BE2C (cell line): ENCODE measurements at regions not wholly inside any gene's neighbourhood (a gene's known extent, or its start where the extent isn't known, plus 50 kb on each side); places are given as distances from the start of the nearest gene placed in this dataset.

Experiments
- DNase-seq: peaks from one replicate; pipeline ENCODE4 v3.0.0-alpha.2; 2020
- H3K27me3 ChIP-seq: fragments of 250-450 bp; sonication (Bioruptor Pico); 2 replicates; pipeline ENCODE4 v1.5.1; 2020; ENCODE audit warnings: mild to moderate bottlenecking
- H3K36me3 ChIP-seq: fragments of 250-450 bp; sonication (Bioruptor Pico); 2 replicates; pipeline ENCODE4 v1.5.1; 2020; ENCODE audit warnings: mild to moderate bottlenecking
- H3K4me1 ChIP-seq: fragments of 250-450 bp; sonication (Bioruptor Pico); 2 replicates; pipeline ENCODE4 v1.5.1; 2020
- H3K4me3 ChIP-seq: 2 replicates; pipeline ENCODE4 v1.5.1; 2011; ENCODE audit warnings: low read depth, low read length
- H3K9me3 ChIP-seq: fragments of 250-450 bp; sonication (Bioruptor Pico); 2 replicates; pipeline ENCODE4 v1.5.1; 2020
- TF ChIP-seq, protein P1 (sequence below): IDR thresholded peaks from 2 replicates; pipeline ENCODE4 v1.5.1; 2012; ENCODE audit warnings: mild to moderate bottlenecking, low read depth, low read length

DNA sequence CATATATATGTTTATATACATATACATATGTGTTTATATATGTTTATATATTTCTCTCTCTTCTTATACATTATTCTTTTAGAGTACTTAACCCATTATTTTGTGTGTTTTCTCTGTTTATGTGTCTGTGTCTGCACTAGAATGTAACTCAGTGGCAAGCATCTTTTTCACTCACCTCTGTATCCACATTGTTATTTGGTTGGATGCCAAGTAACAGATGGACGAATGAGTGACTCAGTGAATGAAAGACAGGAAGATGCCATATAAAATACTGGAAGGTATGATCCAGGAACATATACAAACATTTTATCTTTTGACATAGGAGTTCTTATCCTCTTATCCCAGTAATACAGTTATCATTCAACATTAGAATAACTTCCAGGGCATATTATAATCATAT lies 684.8 kb downstream of the RNF144A start:
- no peak for DNase-seq
- no peak overlapping the region for H3K4me3 ChIP-seq
- TF ChIP-seq, protein P1, sequence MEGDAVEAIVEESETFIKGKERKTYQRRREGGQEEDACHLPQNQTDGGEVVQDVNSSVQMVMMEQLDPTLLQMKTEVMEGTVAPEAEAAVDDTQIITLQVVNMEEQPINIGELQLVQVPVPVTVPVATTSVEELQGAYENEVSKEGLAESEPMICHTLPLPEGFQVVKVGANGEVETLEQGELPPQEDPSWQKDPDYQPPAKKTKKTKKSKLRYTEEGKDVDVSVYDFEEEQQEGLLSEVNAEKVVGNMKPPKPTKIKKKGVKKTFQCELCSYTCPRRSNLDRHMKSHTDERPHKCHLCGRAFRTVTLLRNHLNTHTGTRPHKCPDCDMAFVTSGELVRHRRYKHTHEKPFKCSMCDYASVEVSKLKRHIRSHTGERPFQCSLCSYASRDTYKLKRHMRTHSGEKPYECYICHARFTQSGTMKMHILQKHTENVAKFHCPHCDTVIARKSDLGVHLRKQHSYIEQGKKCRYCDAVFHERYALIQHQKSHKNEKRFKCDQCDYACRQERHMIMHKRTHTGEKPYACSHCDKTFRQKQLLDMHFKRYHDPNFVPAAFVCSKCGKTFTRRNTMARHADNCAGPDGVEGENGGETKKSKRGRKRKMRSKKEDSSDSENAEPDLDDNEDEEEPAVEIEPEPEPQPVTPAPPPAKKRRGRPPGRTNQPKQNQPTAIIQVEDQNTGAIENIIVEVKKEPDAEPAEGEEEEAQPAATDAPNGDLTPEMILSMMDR: no peak

DNA sequence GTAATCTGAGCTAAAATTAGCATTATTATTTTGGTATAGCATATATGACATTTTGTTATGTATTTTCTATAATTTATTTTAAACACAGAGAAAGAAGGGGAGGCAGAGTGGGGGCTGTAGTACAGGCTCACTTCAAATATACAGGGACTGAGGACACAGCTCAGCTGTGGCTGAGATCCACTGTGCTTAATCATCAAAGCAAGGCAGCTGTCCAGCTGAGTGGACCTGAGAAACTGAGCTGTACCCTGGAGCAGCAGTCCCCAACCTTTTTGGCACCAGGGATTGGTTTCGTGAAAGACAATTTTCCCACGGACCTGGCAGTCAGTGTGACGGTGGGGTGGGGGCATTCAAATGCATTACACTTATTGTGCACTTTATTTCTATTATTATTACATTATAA lies 687.2 kb downstream of the RNF144A start:
- H3K36me3 ChIP-seq: no peaks in the 10 kb centered on the region
- H3K27me3 ChIP-seq: no peaks in the 10 kb centered on the region
- DNase-seq: no peak
- no peaks in the 10 kb centered on the region for H3K4me1 ChIP-seq
- H3K4me3 ChIP-seq: no peak overlapping the region
- TF ChIP-seq, protein P1: no peak
- H3K9me3 ChIP-seq: no peaks in the 10 kb centered on the region

More for the DNA sequence above, 684.8 kb downstream of the RNF144A start:
- H3K9me3 ChIP-seq: no peaks in the 10 kb centered on the region
- H3K4me1 ChIP-seq: no peaks in the 10 kb centered on the region
- no peaks in the 10 kb centered on the region for H3K27me3 ChIP-seq
- no peaks in the 10 kb centered on the region for H3K36me3 ChIP-seq

DNA sequence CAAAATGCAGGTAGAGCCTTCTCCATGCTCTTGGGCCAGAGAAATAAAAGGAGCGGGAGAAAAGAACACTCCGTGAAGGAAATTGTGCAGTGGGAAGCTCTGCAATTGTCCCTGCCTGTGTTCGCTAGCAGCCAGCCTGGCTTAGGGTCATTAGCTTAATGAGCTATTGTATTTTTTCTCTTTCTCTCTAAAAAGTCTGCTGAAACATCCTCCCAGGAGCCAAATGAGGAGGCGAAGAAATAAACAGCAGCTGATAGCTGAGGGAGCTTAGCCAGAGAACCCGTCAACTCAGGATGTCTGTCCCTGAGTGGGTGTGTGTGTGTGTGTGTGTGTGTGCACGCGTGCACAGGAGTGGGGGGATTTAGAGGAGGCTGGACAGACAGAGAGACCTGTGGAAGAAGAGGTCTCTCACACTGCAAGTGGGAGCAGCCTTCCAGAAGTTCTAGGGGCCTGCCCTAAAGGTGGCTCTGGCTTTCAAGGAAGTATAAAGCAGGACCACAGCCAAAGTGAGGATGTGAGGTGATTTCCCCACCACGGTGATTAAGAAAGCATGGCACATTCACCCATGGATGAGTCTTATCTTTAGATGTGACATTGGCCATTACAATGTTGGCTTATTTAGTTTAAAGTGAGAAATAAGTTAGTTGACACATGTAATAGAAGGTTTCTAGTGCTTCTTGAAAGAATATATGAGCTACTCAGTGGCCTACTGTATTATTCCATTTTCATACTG lies 690.4 kb downstream of the RNF144A start:
- TF ChIP-seq, protein P1: no peak
- no peak for DNase-seq
- Histone ChIP-seq H3K36me3 (no peaks in the 10 kb centered on the region), H3K27me3 (no peaks in the 10 kb centered on the region), H3K9me3 (no peaks in the 10 kb centered on the region), H3K4me1 (no peaks in the 10 kb centered on the region), H3K4me3 (no peak overlapping the region)

DNA sequence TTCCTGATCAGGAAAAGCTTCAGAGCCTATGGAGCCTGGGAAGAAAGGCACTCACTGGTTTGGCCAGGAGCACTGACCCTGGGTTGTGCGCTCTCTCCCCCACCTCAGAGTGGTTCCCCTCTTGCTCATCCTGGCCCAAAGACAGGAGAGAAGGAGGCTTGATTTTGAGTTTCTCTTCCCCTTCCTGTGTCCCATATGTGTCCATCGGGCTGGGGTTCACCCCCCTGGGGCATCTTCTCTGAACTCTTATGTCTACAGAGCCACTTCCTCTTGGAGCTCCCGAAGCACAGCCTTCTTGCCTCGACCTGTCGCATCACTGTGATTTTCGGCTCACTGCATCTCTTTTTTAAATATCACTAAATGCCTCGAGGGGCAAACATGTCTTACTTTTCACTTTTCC lies 692.3 kb downstream of the RNF144A start:
- DNase-seq: no peak
- H3K9me3 ChIP-seq: no peaks in the 10 kb centered on the region
- TF ChIP-seq, protein P1: no peak
- no peaks in the 10 kb centered on the region for H3K4me1 ChIP-seq
- H3K36me3 ChIP-seq: no peaks in the 10 kb centered on the region
- H3K27me3 ChIP-seq: no peaks in the 10 kb centered on the region
- H3K4me3 ChIP-seq: no peak overlapping the region

DNA sequence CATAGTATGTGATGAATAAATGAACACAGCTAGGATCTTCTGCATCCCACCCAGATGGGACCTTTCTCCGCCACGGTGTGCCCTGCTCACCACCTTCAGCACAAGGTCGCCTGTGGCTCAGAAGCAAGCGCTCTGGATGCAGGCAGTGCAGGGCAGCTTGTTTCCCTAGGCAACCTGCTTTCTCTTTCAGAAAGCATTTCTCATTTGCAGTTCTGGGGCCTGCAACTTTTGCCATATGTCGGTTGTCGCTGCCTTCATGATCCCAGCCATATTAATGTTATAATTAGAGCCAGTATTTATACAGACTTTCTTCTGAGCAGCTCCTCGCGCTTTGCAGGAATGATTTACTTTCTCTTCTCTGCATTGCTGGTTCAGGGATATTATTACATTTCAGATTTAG lies 692.8 kb downstream of the RNF144A start:
- no peaks in the 10 kb centered on the region for H3K36me3 ChIP-seq
- TF ChIP-seq, protein P1: no peak
- H3K4me3 ChIP-seq: no peak overlapping the region
- H3K27me3 ChIP-seq: no peaks in the 10 kb centered on the region
- DNase-seq: no peak
- H3K9me3 ChIP-seq: no peaks in the 10 kb centered on the region
- H3K4me1 ChIP-seq: no peaks in the 10 kb centered on the region

DNA sequence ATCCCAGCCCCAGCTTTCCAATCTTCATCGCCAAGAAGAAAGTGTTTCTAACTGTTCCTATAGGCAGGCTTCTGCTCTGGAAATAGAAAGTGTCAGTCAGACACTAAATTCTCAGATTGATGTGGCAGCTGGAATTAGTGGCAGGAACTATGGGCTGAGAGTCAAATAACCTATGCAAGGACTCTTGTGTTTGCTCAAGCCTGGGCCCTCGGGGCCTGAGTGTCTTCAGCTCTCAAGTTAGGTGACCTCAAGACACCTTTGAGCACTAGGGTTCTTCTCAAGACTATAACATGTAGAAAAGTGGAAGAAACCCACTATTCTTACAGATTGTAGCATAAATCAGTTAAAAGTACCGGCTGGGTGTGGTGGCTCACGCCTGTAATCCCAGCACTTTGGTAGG lies 694.5 kb downstream of the RNF144A start:
- TF ChIP-seq, protein P1: no peak
- DNase-seq: no peak
- Histone ChIP-seq H3K4me3 (no peak overlapping the region), H3K36me3 (no peaks in the 10 kb centered on the region), H3K4me1 (no peaks in the 10 kb centered on the region), H3K9me3 (no peaks in the 10 kb centered on the region), H3K27me3 (no peaks in the 10 kb centered on the region)
